ENCODE measurements at regions not wholly inside any gene's neighbourhood (a gene's known extent, or its start where the extent isn't known, plus 50 kb on each side); places are given as distances from the start of the nearest gene placed in this dataset.

GRCh38 chr22:22156348-22156715 lies 88.3 kb upstream of the VPREB1 start:
- intact Hi-C loops (cut with micrococcal nuclease) = loop anchor here (10.0 kb wide), 2 partner anchors 48 to 52 kb away; no protein-coding TSS in a partner anchor
- Histone ChIP-seq H3K79me2 (ENCODE audit: insufficient read depth, low read length) (no peaks in the 10 kb centered on the region), H3K4me2 (ENCODE audit: low read length) (no peak overlapping the region), H3K27ac (ENCODE audit: low read depth, low read length) (no peak overlapping the region), H3K9me3 (ENCODE audit: control insufficient read depth in 1 of 2, insufficient read depth in 1 of 2, low read depth in 1 of 2, low read length in 2 of 2) (no peaks in the 10 kb centered on the region), H3K36me3 (ENCODE audit: control insufficient read depth in 1 of 2, insufficient read depth in 2 of 2, low read length in 2 of 2) (no peaks in the 10 kb centered on the region), H3K9ac (ENCODE audit: low read length) (no peak overlapping the region), H4K20me1 (ENCODE audit: insufficient read depth) (no peaks in the 10 kb centered on the region), H3K4me1 (ENCODE audit: control insufficient read depth in 1 of 2, insufficient read depth in 2 of 2, low read length in 2 of 2) (no peaks in the 10 kb centered on the region), H3K9me2 (ENCODE audit: insufficient read depth) (no peaks in the 10 kb centered on the region), H3K27me3 (ENCODE audit: insufficient read depth, low read length) (0 out of 2 replicates have a peak, but pooled peaks cover 8% of the 10 kb centered on the region), H2AFZ (ENCODE audit: low read depth, low read length, poor library complexity, severe bottlenecking) (no peak overlapping the region), H3K4me3 (replicated peaks in 1 of 2; ENCODE audit: low read depth in 1 of 2, low read length in 2 of 2) (no peak overlapping the region)
- RAD21 ChIA-PET (ENCODE audit: low non-redundant PET in 1 of 2, low total read pairs in 2 of 2, uncharacterized antibody in 2 of 2, unreplicated experiment in 2 of 2) = no interaction called here
- DNase-seq (ENCODE audit: low read depth, low spot score) (no peak), ATAC-seq (no peak)
- CTCF ChIA-PET = interaction anchor here (0.8 to 1.8 kb wide), 12 partner anchors 8 to 95 kb away, joined by 3 to 11 read pairs (median 4); no protein-coding TSS in a partner anchor
- no peak for TF ChIP-seq CEBPB (IDR thresholded peaks at IDR 0.05; ENCODE audit: low read depth)
- no peak for TF ChIP-seq YY1 (IDR thresholded peaks at IDR 0.05; ENCODE audit: extremely low read depth, insufficient replicate concordance, low read depth, low read length)
- POLR2A ChIA-PET = interaction anchor here (1.3 kb wide), 1 partner anchor 16 kb away, joined by 3 read pairs; no protein-coding TSS in a partner anchor
- no TSS peak for BruUV-seq (replicated peaks)

DNA sequence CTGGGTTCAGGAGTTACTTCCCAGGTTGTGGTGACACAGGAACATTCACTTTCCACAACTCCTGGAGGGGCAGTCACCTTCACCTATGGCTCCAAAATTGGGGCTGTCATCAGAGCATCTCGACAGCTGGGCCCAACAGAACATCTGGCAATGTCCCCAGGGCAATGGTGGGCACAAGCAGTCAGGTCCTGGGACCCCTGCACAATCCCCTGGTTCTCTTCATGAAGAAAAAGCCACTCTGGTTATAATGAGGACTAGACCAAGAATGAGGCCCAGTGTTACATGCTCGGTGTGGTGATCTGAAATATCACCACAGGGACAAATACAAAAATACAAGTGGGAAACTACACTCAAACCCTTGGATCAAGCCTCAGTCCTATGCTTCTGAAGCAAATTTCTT lies 89.0 kb upstream of the VPREB1 start:
- H2AFZ ChIP-seq (ENCODE audit: low read depth, low read length, poor library complexity, severe bottlenecking) = no peak overlapping the region
- RAD21 ChIA-PET (ENCODE audit: low non-redundant PET in 1 of 2, low total read pairs in 2 of 2, uncharacterized antibody in 2 of 2, unreplicated experiment in 2 of 2) = no interaction called here
- no peak overlapping the region for H3K9ac ChIP-seq (ENCODE audit: low read length)
- ATAC-seq (no peak), DNase-seq (ENCODE audit: low read depth, low spot score) (no peak)
- intact Hi-C loops (cut with micrococcal nuclease) = loop anchor here (10.0 kb wide), 2 partner anchors 49 to 51 kb away; no protein-coding TSS in a partner anchor
- no peaks in the 10 kb centered on the region for H3K4me1 ChIP-seq (ENCODE audit: control insufficient read depth in 1 of 2, insufficient read depth in 2 of 2, low read length in 2 of 2)
- H3K27me3 ChIP-seq (ENCODE audit: insufficient read depth, low read length) = peaks cover 14% of the 10 kb centered on the region; the same call in 1 of the 2 replicates
- no peaks in the 10 kb centered on the region for H4K20me1 ChIP-seq (ENCODE audit: insufficient read depth)
- no peak overlapping the region for H3K27ac ChIP-seq (ENCODE audit: low read depth, low read length)
- no peak overlapping the region for H3K4me2 ChIP-seq (ENCODE audit: low read length)
- H3K9me3 ChIP-seq (ENCODE audit: control insufficient read depth in 1 of 2, insufficient read depth in 1 of 2, low read depth in 1 of 2, low read length in 2 of 2) = no peaks in the 10 kb centered on the region
- BruUV-seq (replicated peaks) = no TSS peak
- no peaks in the 10 kb centered on the region for H3K79me2 ChIP-seq (ENCODE audit: insufficient read depth, low read length)
- no peak overlapping the region for H3K4me3 ChIP-seq (replicated peaks in 1 of 2; ENCODE audit: low read depth in 1 of 2, low read length in 2 of 2)
- POLR2A ChIA-PET = no interaction called here
- no peaks in the 10 kb centered on the region for H3K9me2 ChIP-seq (ENCODE audit: insufficient read depth)
- no peaks in the 10 kb centered on the region for H3K36me3 ChIP-seq (ENCODE audit: control insufficient read depth in 1 of 2, insufficient read depth in 2 of 2, low read length in 2 of 2)
- CTCF ChIA-PET = interaction anchor here (1.6 kb wide), 1 partner anchor 11 kb away, joined by 4 read pairs; no protein-coding TSS in a partner anchor
- no peak for TF ChIP-seq ZBTB33 (IDR thresholded peaks at IDR 0.05; ENCODE audit: extremely low read depth, insufficient replicate concordance, low read length)
- no peak for TF ChIP-seq ATF3 (IDR thresholded peaks at IDR 0.05)
- TF ChIP-seq, protein P1, sequence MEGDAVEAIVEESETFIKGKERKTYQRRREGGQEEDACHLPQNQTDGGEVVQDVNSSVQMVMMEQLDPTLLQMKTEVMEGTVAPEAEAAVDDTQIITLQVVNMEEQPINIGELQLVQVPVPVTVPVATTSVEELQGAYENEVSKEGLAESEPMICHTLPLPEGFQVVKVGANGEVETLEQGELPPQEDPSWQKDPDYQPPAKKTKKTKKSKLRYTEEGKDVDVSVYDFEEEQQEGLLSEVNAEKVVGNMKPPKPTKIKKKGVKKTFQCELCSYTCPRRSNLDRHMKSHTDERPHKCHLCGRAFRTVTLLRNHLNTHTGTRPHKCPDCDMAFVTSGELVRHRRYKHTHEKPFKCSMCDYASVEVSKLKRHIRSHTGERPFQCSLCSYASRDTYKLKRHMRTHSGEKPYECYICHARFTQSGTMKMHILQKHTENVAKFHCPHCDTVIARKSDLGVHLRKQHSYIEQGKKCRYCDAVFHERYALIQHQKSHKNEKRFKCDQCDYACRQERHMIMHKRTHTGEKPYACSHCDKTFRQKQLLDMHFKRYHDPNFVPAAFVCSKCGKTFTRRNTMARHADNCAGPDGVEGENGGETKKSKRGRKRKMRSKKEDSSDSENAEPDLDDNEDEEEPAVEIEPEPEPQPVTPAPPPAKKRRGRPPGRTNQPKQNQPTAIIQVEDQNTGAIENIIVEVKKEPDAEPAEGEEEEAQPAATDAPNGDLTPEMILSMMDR (IDR thresholded peaks at IDR 0.05 in 2 of 3, conservative IDR thresholded peaks at IDR 0.05 in 1 of 3; ENCODE audit: borderline replicate concordance in 1 of 3, insufficient read depth in 1 of 3, low read depth in 2 of 3, low read length in 2 of 3) = no peak
- no peak for TF ChIP-seq POLR2AphosphoS5 (IDR thresholded peaks at IDR 0.05; ENCODE audit: low read depth, low read length)
- no peak for TF ChIP-seq JUND (IDR thresholded peaks at IDR 0.05)
- no peak for TF ChIP-seq EZH2 (IDR thresholded peaks at IDR 0.05)
- TF ChIP-seq SRF (IDR thresholded peaks at IDR 0.05; ENCODE audit: low read depth) = no peak
- no peak for TF ChIP-seq ZNF274 (IDR thresholded peaks at IDR 0.05; ENCODE audit: low read depth, low read length)
- TF ChIP-seq SP1 (IDR thresholded peaks at IDR 0.05; ENCODE audit: low read depth) = no peak
- TF ChIP-seq YY1 (IDR thresholded peaks at IDR 0.05; ENCODE audit: extremely low read depth, insufficient replicate concordance, low read depth, low read length) = no peak
- TF ChIP-seq ZFX (IDR thresholded peaks at IDR 0.05) = no peak
- no peak for TF ChIP-seq CEBPB (IDR thresholded peaks at IDR 0.05; ENCODE audit: low read depth)
- TF ChIP-seq ELF1 (IDR thresholded peaks at IDR 0.05; ENCODE audit: borderline replicate concordance, low read depth) = no peak
- TF ChIP-seq SIN3A (IDR thresholded peaks at IDR 0.05; ENCODE audit: low read depth) = no peak
- no peak for TF ChIP-seq EZH2phosphoT487 (IDR thresholded peaks at IDR 0.05; ENCODE audit: borderline replicate concordance)
- no peak for TF ChIP-seq TCF7L2 (IDR thresholded peaks at IDR 0.05; ENCODE audit: borderline replicate concordance, extremely low read depth, insufficient read depth, insufficient read length)
